ENCODE measurements at regions not wholly inside any gene's neighbourhood (a gene's known extent, or its start where the extent isn't known, plus 50 kb on each side); places are given as distances from the start of the nearest gene placed in this dataset.
"Not testable (repeated sequence)": the region's sequence is repeated elsewhere in the genome, so short reads cannot be mapped to it uniquely, and the experiment has no call there.

GRCh38 chr12:31195620-31196019, 122.0 kb downstream of the DDX11 start:
- not testable (repeated sequence) for TF ChIP-seq CTCF (IDR thresholded peaks at IDR 0.05); SIN3A (IDR thresholded peaks at IDR 0.05; ENCODE audit: borderline replicate concordance, insufficient read depth, low read depth, low read length); POLR2AphosphoS5 (IDR thresholded peaks at IDR 0.05; ENCODE audit: low read depth, low read length); REST (IDR thresholded peaks at IDR 0.05; ENCODE audit: insufficient read depth in 1 of 2, low read depth in 2 of 2, low read length in 1 of 2)
